GM19395 (cell line): ENCODE measurements at regions not wholly inside any gene's neighbourhood (a gene's known extent, or its start where the extent isn't known, plus 50 kb on each side); places are given as distances from the start of the nearest gene placed in this dataset.
"Not testable (repeated sequence)": the region's sequence is repeated elsewhere in the genome, so short reads cannot be mapped to it uniquely, and the experiment has no call there.

Experiments
- ATAC-seq: cut with Tn5 transposase; IDR thresholded peaks from one replicate; pipeline ENCODE4 v1.9.1; 2021; ENCODE audit warnings: mild to moderate bottlenecking, moderate library complexity; ENCODE audit not compliant: unreplicated experiment

- ATAC-seq: no peak
Measured at GRCh38 chr5:158045696-158046095, 186.8 kb upstream of the CLINT1 start.

DNA sequence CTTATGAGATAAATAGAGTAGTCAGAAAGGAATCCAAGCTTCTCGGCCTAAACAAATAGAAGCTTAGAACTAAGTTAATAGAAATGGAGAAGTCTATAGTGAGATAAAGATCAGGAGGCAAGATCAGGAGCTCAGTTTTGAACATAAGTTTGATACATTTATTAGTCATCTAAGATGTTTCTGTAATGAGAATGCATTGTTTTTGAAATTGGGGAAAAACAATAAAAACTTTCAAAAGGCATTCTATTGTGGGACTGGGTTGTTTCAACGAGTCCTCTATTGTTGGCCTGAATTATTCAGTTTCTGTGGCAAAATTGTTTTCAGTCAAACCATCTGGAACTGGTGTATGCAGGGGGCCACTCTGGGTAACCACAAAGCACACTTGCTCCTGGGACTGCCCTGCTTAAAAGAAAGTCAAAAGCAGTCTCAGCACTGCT lies 181.0 kb upstream of the CLINT1 start:
- ATAC-seq: peak; percentile 90

DNA sequence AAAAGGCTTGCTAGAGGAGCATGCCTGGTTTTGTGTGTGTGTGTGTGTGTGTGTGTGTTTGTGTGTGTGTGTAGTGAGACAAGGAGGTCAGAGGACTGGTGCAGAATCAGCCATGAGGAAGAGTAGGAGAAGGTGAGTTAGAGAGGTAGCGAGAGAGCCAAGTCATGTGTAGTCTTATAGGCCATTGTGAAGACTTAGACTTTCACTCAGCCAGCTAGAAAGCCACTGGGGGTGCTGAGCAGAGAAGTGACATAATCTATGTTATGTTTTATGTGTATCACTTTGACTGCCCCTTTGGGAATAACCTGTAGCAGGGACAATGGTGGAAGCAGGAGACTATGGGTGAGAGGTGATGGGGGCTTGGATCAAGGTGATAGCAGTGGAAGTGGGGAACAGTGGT lies 180.5 kb upstream of the CLINT1 start:
- peak; percentile 40 for ATAC-seq

DNA sequence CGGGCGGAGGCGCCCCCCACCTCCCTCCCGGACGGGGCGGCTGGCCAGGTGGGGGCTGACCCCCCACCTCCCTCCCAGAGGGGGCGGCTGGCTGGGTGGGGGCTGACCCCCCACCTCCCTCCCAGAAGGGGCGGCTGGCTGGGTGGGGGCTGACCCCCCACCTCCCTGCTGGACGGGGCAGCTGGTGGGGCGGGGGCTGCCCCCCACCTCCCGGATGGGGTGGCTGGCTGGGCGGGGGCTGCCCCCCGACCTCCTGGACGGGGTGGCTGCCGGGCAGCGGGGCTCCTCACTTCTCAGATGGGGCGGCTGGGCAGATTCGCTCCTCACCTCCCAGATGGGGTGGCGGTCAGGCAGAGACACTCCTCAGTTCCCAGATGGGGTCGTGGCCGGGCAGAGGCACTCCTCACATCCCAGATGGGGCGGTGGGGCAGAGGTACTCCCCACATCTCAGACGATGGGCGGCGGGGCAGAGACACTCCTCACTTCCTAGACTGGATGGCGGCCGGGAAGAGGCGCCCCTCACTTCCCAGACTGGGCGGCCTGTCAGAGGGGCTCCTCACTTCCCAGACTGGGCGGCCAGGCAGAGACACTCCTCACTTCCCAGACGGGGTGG lies 178.1 kb upstream of the CLINT1 start:
- ATAC-seq: not testable (repeated sequence)

DNA sequence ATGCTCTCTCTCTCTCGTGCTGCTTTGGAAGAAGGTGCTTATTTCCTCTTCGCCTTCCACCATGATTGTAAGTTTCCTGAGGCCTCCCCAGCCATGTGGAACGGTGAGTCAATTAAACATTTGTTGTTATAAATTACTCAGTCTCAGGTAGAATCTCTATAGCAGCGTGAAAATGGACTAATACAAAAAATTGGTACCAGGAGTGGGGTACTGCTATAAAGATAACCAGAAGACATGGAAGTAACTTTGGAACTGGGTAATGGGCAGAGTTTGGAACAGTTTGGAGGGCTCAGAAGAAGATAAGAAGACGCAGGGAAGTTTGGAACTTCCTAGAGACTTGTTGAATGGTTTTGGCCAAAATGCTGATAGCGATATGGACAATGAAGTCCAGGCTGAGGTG lies 175.6 kb upstream of the CLINT1 start:
- ATAC-seq: not testable (repeated sequence)

- no peak for ATAC-seq
Measured at GRCh38 chr5:158033724-158034123, 174.8 kb upstream of the CLINT1 start.

DNA sequence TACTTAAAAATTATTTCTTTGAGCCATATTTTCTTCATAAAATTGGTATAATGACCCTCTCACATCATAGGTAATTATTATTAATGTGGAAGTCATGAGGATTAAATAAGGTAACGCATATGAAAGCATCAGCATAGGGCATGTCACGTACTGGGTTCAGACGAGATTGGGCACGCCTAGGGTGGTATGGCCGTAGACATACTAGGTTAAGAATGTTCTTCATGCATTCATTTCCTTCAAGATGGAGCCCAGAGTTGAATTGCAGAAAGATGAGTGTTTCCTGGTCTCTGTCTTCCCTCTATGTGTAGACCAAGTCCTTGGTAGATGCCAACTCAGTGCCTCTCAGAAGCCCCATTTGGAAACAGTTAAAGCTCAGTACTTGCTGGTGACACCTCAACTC lies 174.1 kb upstream of the CLINT1 start:
- ATAC-seq: no peak

DNA sequence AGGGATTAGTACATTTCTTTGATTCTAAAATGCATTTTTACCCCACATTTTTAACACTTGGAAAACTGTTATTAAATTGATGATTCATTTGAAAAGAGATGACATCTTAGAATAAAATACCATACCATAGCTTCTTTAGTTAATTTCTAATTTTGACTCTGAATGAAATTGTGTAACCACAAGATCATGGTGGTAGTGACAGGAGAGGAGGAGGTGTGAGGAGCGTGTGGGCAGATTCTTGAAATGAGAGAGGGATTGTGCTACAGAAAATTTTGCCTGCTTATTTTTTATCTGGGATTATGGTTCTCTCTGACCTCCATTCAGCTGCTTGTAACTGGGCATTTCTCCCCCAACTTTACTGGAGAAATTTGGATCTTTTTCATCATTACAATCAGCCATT lies 173.3 kb upstream of the CLINT1 start:
- no peak for ATAC-seq

DNA sequence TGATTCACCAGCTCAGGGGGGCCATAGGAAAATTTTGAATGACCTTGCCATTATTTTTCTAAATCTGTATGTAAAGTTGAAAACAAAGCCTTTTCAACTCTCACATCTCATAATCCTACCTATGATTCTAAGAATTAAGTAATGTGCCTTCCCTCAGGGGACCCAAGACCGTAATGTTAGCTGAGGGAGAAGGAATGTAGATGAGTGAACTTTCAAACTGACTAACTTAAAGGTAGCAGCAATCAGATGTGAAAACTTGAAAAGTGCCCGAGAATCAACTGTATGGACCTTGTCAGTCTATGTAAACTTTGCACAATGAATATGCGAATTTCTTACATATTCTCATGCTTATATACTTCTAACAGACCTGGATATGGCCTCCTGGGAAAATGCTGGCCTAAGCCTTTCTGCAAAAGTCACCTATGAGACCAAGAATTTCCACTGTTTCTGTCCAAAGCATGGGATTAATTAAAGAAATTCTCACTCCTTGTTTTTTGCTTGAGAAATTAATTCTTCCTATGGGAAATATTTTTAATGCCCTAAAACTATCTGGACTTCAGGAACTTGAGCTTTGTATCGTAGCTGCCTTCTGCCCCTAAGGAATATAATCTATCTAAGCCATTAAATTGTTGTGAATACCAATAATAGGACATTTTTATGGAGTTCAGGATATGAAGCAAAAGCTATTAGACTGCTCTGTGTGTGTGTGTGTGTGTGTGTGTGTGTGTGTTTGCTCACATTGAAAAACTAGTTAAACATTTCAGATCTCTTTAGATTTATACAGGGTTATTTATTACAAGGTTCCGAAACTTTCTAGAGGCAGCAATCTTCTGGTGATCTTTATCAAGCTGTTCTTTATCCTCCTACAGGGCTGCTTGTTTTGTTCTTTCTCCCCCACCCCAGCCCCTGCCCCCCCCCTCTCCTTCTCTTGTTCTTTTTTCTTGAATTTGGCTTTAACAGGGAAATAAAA lies 169.1 kb upstream of the CLINT1 start:
- no peak for ATAC-seq

- no peak for ATAC-seq
Measured at GRCh38 chr5:158026304-158027031, 167.5 kb upstream of the CLINT1 start.

DNA sequence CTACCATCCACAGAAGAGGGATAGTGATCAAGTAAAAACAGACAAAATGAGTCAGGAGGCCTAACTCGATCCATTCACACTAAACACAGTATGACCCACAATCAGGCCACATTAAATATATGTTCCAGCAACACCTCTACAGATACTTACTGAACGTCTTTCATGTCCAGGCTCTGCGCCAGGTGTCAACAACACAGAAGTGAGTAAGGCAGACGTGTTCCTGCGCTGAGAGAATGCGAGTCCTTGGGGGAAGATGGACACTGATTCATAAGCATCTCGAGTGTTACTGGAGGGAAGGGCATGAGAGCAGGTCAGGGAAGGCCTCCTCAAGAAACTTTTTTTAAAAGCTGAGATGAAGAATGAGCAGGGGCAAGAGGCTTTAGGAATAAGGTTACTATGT lies 164.3 kb upstream of the CLINT1 start:
- ATAC-seq: no peak

GRCh38 chr5:158022837-158023236 lies 163.9 kb upstream of the CLINT1 start:
- no peak for ATAC-seq

DNA sequence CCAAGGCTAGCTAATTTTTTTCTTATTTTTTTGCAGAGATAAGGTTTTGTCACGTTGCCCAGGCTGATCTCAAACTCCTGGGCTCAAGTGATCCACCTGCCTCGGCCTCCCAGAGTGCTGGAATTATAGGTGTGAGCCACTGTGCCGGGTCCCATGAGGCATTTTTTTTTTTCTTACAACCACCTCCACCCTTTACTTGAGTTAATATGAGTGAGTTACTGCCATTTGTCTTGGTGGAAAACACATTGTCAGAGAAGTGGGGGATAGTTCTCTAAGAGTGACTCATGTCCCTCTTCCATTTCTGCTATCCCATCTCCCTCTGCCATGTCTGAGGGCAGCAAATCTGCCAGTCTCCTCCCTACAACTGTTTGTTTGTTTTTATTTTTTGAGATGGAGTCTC lies 163.4 kb upstream of the CLINT1 start:
- no peak for ATAC-seq

DNA sequence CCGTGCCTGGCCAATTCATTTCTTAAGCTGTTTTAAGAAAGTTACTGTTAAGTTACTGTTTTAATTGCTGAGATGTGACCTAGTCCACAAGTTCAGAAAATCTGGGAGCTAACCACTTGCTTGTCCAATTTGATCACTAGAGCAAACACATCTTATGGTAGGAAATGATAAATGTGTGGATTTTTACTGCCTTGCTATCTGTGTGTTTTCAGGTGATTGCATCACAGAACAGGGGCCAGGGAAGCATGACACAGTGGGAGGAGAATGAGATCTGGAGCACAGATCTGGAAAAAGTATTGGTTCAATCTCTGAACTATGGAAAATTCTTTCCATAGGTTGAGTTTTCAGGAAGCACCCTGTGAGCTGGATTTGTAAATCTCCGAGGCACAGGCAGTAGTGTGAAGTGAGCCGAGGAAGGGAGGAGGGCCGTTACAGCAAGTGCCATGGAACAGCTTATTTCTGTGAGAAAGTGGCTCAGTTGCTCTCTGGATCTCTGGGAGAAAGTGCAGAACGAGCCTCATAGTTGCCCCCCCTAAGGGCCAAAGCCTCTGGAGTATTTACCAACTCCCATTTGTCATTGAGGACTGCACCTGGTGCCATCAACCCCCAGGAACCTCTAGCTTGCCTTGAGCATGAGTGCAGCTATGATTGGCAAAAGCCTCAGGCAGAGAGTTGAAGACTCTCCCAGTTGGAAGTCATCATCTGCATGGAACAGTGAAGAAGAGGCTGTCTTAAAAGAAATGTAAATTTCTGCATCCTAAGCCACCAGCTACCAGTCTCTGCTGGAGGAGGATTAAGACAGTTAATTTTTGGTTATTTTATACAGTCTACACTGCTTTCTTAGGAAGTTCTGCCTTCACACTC lies 161.8 kb upstream of the CLINT1 start:
- no peak for ATAC-seq

DNA sequence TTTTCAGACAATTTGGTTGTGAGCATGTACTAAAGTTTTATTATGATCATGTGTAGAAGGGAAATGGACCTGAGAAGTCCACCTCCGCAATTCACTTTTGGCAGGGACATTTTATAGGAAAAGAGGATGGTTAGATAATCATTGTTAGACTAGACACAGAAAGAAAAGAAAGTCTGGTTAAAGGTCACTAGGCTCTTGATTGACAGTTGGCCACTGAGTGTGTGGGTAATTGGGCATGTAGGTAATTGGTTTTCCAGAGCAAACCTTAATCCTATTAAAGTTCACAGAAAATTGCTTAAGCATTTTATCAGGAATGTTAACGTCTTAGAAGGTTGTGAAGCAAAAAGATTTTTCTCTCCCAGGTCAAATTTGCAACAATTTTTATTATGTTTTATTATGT lies 158.5 kb upstream of the CLINT1 start:
- ATAC-seq: no peak

DNA sequence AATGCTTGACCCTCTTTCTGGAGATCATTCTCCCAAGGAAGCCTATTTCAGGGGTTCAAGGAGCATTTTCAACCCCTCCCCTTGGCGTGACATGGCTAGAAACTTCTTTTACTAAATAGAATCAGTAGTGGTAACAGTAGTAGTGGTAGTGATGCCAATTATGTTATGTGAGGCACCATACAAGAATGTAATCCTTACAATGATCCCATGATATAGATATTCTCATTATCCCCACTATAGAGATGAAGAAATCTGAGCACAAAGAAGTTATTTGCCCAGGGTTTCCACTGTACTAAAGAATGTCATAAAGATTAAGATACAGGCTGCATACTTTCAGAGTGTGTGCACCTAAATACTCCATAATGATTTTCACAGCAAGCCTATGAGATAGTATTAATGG lies 155.4 kb upstream of the CLINT1 start:
- no peak for ATAC-seq

DNA sequence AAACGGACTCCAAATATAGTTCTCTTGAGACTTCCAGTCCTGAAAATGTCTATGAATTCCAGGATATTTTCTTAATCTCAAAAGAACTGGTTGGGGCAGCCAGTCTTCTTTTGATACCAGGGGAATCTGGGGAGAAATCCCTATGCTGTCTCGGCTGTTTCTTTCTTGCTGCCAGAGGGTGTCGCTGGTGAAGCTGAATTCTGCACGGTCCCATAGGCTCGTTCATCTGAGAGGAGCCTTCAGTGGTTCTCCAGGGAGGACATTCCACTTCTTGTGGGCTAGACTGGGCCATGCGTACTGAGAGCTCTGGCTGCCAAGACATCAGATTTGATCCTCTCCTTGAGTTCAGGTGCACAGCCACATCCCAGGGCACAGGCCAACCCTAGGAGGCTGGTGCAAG lies 155.0 kb upstream of the CLINT1 start:
- no peak for ATAC-seq

- no peak for ATAC-seq
Measured at GRCh38 chr5:158013303-158013702, 154.4 kb upstream of the CLINT1 start.

- no peak for ATAC-seq
Measured at GRCh38 chr5:158011422-158011821, 152.5 kb upstream of the CLINT1 start.

DNA sequence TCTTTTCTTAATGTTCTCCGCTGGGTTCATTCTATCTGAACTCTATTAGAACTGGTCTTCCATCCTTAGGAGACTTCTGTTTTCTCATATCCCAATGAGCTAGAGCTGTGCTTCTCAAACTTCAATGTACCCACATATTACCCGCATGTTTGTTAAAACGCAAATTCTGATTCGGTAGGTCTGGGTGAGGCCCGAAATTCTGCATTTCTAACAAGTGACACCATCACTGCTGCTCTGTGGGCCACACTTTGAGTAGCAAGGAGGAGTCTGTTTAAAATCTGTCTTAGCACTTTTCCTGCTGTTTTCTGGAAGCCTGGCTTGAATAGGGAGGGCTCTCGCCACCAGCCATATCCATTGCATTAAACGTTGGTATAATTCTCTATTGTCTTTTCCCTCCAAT lies 151.9 kb upstream of the CLINT1 start:
- no peak for ATAC-seq

DNA sequence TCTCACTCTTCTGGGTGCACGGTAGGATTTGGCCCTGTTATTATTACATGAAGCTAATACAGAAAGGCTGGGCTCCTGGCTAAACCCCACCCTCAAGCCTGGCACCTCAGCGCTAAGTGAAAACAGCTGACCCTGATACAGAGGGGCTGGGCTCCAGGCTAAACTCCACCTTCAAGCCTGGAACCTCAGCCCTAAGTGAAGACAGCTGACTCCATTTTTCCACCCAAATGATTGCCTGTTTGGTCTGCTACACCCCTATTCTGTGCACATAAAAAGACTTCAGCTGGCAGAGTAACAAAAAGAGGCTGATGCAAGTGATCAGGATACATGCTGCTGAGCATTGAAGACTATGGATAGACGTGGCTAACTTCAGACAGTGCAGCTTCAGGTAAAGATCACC lies 148.4 kb upstream of the CLINT1 start:
- ATAC-seq: no peak
